ENCODE measurements at regions not wholly inside any gene's neighbourhood (a gene's known extent, or its start where the extent isn't known, plus 50 kb on each side); places are given as distances from the start of the nearest gene placed in this dataset.

DNA sequence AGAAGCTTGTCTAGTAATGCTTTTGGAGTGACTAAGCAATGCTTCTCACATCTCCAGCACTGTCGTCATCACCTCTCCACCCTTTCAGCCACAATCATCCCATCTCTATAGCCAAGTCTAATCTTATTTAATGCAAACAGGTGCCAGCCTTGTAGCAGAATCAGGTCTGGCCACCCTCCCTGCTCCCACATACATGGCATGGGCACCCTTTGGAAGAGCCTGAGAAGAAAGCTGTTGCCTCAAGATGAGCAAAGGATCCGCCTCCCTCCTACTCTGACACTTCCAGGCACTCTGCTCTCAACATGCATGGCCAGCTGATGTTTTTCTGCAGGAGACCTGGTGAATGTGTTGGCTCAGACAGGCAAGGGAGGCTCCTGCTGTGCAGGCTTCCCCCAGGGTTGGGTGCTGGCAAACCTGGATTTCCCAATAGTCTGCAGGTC lies 113.1 kb upstream of the GRIK3 start (continued):
- TF ChIP-seq, protein P1, sequence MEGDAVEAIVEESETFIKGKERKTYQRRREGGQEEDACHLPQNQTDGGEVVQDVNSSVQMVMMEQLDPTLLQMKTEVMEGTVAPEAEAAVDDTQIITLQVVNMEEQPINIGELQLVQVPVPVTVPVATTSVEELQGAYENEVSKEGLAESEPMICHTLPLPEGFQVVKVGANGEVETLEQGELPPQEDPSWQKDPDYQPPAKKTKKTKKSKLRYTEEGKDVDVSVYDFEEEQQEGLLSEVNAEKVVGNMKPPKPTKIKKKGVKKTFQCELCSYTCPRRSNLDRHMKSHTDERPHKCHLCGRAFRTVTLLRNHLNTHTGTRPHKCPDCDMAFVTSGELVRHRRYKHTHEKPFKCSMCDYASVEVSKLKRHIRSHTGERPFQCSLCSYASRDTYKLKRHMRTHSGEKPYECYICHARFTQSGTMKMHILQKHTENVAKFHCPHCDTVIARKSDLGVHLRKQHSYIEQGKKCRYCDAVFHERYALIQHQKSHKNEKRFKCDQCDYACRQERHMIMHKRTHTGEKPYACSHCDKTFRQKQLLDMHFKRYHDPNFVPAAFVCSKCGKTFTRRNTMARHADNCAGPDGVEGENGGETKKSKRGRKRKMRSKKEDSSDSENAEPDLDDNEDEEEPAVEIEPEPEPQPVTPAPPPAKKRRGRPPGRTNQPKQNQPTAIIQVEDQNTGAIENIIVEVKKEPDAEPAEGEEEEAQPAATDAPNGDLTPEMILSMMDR (IDR thresholded peaks at IDR 0.05 in 2 of 3, conservative IDR thresholded peaks at IDR 0.05 in 1 of 3; ENCODE audit: borderline replicate concordance in 1 of 3, insufficient read depth in 1 of 3, low read depth in 2 of 3, low read length in 2 of 3) = no peak

DNA sequence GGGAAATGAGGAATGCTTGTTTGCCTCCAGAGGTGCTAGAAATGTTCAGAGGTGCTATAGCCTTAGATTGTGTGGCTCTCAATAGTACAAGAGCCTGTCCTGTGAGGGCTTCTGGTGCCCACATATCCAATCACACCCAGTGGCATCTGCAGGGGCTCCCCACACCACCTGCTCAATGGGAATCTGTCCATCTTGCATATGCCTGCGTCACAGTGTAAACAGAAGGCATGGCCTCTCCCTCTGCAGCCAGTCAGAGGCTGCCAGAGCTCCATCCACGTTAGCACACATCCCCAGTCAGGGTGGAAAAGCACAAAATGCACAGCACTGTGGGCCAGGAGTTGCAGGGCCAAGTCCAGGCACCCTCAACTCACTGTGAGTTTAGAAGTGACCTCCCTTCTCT lies 113.6 kb upstream of the GRIK3 start:
- H3K9ac ChIP-seq (ENCODE audit: low read length) = no peak overlapping the region
- H3K27ac ChIP-seq (ENCODE audit: low read depth, low read length) = no peak overlapping the region
- ATAC-seq = no peak
- no peaks in the 10 kb centered on the region for H3K4me1 ChIP-seq (ENCODE audit: control insufficient read depth in 1 of 2, insufficient read depth in 2 of 2, low read length in 2 of 2)
- intact Hi-C loops (cut with micrococcal nuclease) = no loop called here
- no peaks in the 10 kb centered on the region for H3K79me2 ChIP-seq (ENCODE audit: insufficient read depth, low read length)
- no peaks in the 10 kb centered on the region for H4K20me1 ChIP-seq (ENCODE audit: insufficient read depth)
- no peaks in the 10 kb centered on the region for H3K9me2 ChIP-seq (ENCODE audit: insufficient read depth)
- ChIA-PET RAD21 (ENCODE audit: low non-redundant PET in 1 of 2, low total read pairs in 2 of 2, uncharacterized antibody in 2 of 2, unreplicated experiment in 2 of 2) (no interaction called here), CTCF (no interaction called here), POLR2A (no interaction called here)
- H3K9me3 ChIP-seq (ENCODE audit: control insufficient read depth in 1 of 2, insufficient read depth in 1 of 2, low read depth in 1 of 2, low read length in 2 of 2) = no peaks in the 10 kb centered on the region
- H2AFZ ChIP-seq (ENCODE audit: low read depth, low read length, poor library complexity, severe bottlenecking) = no peak overlapping the region
- H3K27me3 ChIP-seq (ENCODE audit: insufficient read depth, low read length) = peaks cover 46% of the 10 kb centered on the region
- TF ChIP-seq POLR2A (IDR thresholded peaks at IDR 0.05; ENCODE audit: borderline replicate concordance, extremely low read depth, insufficient read depth, insufficient read length) (no peak), TCF7L2 (IDR thresholded peaks at IDR 0.05; ENCODE audit: borderline replicate concordance, extremely low read depth, insufficient read depth, insufficient read length) (no peak)
- DNase-seq (ENCODE audit: low read depth, low spot score) = no peak
- H3K4me3 ChIP-seq (replicated peaks in 1 of 2; ENCODE audit: low read depth in 1 of 2, low read length in 2 of 2) = no peak overlapping the region
- H3K36me3 ChIP-seq (ENCODE audit: control insufficient read depth in 1 of 2, insufficient read depth in 2 of 2, low read length in 2 of 2) = no peaks in the 10 kb centered on the region
- no peak overlapping the region for H3K4me2 ChIP-seq (ENCODE audit: low read length)
- BruUV-seq (replicated peaks) = no TSS peak

DNA sequence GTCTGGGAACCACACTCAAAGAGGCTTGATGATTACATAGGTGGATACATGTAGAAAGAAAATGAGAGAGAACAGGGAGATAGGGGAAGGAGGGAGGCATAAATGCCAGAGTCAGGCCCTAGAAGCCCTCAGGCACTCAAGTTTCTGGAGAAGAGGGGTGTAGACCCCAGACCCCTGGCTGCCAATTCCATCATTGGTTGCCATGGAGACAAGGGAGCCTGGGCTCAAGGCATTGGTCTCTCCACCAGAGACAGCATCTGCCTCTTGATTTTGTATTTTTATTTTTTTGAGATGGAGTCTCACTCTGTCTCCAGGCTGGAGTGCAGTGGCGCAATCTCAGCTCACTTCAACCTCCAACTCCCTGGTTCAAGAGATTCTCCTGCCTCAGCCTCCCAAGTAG lies 114.3 kb upstream of the GRIK3 start:
- TF ChIP-seq, protein P2, sequence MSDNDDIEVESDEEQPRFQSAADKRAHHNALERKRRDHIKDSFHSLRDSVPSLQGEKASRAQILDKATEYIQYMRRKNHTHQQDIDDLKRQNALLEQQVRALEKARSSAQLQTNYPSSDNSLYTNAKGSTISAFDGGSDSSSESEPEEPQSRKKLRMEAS (IDR thresholded peaks at IDR 0.05) = no peak
- TF ChIP-seq SP1 (IDR thresholded peaks at IDR 0.05; ENCODE audit: low read depth) (no peak), RAD21 (IDR thresholded peaks at IDR 0.05; ENCODE audit: low read depth) (no peak), ZFX (IDR thresholded peaks at IDR 0.05) (no peak)
- no peaks in the 10 kb centered on the region for H4K20me1 ChIP-seq (ENCODE audit: insufficient read depth)
- H3K9me2 ChIP-seq (ENCODE audit: insufficient read depth) = no peaks in the 10 kb centered on the region
- DNase-seq (ENCODE audit: low read depth, low spot score) (no peak), ATAC-seq (no peak)
- CTCF ChIA-PET = no interaction called here
- no peak overlapping the region for H2AFZ ChIP-seq (ENCODE audit: low read depth, low read length, poor library complexity, severe bottlenecking)
- no peaks in the 10 kb centered on the region for H3K9me3 ChIP-seq (ENCODE audit: control insufficient read depth in 1 of 2, insufficient read depth in 1 of 2, low read depth in 1 of 2, low read length in 2 of 2)
- H3K4me1 ChIP-seq (ENCODE audit: control insufficient read depth in 1 of 2, insufficient read depth in 2 of 2, low read length in 2 of 2) = no peaks in the 10 kb centered on the region
- POLR2A ChIA-PET = no interaction called here
- H3K36me3 ChIP-seq (ENCODE audit: control insufficient read depth in 1 of 2, insufficient read depth in 2 of 2, low read length in 2 of 2) = no peaks in the 10 kb centered on the region
- no peak overlapping the region for H3K9ac ChIP-seq (ENCODE audit: low read length)
- peaks cover 50% of the 10 kb centered on the region for H3K27me3 ChIP-seq (ENCODE audit: insufficient read depth, low read length)
- RAD21 ChIA-PET (ENCODE audit: low non-redundant PET in 1 of 2, low total read pairs in 2 of 2, uncharacterized antibody in 2 of 2, unreplicated experiment in 2 of 2) = no interaction called here
- H3K4me3 ChIP-seq (replicated peaks in 1 of 2; ENCODE audit: low read depth in 1 of 2, low read length in 2 of 2) = no peak overlapping the region
- intact Hi-C loops (cut with micrococcal nuclease) = no loop called here
- H3K27ac ChIP-seq (ENCODE audit: low read depth, low read length) = no peak overlapping the region
- H3K79me2 ChIP-seq (ENCODE audit: insufficient read depth, low read length) = no peaks in the 10 kb centered on the region
- no TSS peak for BruUV-seq (replicated peaks)
- H3K4me2 ChIP-seq (ENCODE audit: low read length) = no peak overlapping the region

Data from HCT116 (cell line).